Upper lobe of left lung (tissue), 6 donors: ENCODE measurements at regions not wholly inside any gene's neighbourhood (a gene's known extent, or its start where the extent isn't known, plus 50 kb on each side); places are given as distances from the start of the nearest gene placed in this dataset.

Experiments used
- ATAC-seq, 2 donors: fragments of 200-7000 bp; cut with Tn5 transposase; one replicate each; pipeline ENCODE4 v1.9.1; 2022; ENCODE audit warnings: mild to moderate bottlenecking in 2 of 2, moderate library complexity in 2 of 2; ENCODE audit not compliant: low FRiP score in 2 of 2
- DNase-seq, 2 donors: peaks; one replicate each; pipeline ENCODE4 v3.0.0-alpha.2; 2019 to 2020
- H3K27ac ChIP-seq, 4 donors: fragments of 200-600 bp; sonication (generic); one replicate each; pipeline ENCODE4 v1.5.1; 2016 to 2019
- H3K27me3 ChIP-seq, 4 donors: fragments of 200-600 bp; sonication (generic); one replicate each; pipeline ENCODE4 v1.5.1; 2017 to 2019
- H3K36me3 ChIP-seq, 4 donors: fragments of 200-600 bp; sonication (generic); one replicate each; pipeline ENCODE4 v1.5.1; 2016 to 2019
- H3K4me1 ChIP-seq, 4 donors: fragments of 200-600 bp; sonication (generic); one replicate each; pipeline ENCODE4 v1.5.1; 2018 to 2019
- H3K4me3 ChIP-seq, 4 donors: fragments of 200-600 bp; sonication (generic); one replicate each; pipeline ENCODE4 v1.5.1; 2017 to 2019; ENCODE audit warnings: mild to moderate bottlenecking in 2 of 4, moderate library complexity in 1 of 4
- H3K9me3 ChIP-seq, 4 donors: fragments of 200-600 bp; sonication (generic); one replicate each; pipeline ENCODE4 v1.5.1; 2018 to 2019
- EP300 ChIP-seq, 4 donors: sonication (generic); formaldehyde crosslinking; IDR thresholded peaks; one replicate each; pipeline ENCODE4 v1.5.1; 2017; ENCODE audit warnings: antibody characterized with exemption in 4 of 4, control low read depth in 2 of 4
- POLR2A ChIP-seq, 4 donors: fragments of 450-650 bp; IDR thresholded peaks; one replicate each; pipeline ENCODE4 v1.5.1; 2016 to 2017; ENCODE audit warnings: antibody characterized with exemption in 4 of 4, mild to moderate bottlenecking in 2 of 4
- POLR2AphosphoS5 ChIP-seq, 2 donors: sonication (generic); formaldehyde crosslinking; IDR thresholded peaks; one replicate each; pipeline ENCODE4 v1.5.1; 2017; ENCODE audit warnings: antibody characterized with exemption in 2 of 2
- WGBS, 2 donors: methylation state at CpG; one replicate each; pipeline ENCODE4 v1.1.5; 2017 to 2018; 5-methylcytosine and 5-hydroxymethylcytosine counted together
- TF ChIP-seq, protein P1 (sequence below), 6 experiments: fragments of 450-650 bp in 4 of 6; fragments of 200-600 bp in 2 of 6; sonication (generic) in 2 of 6; IDR thresholded peaks; one replicate each; pipeline ENCODE4 v1.5.1; 2016 to 2019; ENCODE audit warnings: antibody characterized with exemption in 6 of 6
- donor health status: DM: no; HTN: no; CAD: no; lungs with moderate emphysema.
- donor health status: DM: no; HTN: yes; CAD: no; lungs with severe emphysema.

DNA sequence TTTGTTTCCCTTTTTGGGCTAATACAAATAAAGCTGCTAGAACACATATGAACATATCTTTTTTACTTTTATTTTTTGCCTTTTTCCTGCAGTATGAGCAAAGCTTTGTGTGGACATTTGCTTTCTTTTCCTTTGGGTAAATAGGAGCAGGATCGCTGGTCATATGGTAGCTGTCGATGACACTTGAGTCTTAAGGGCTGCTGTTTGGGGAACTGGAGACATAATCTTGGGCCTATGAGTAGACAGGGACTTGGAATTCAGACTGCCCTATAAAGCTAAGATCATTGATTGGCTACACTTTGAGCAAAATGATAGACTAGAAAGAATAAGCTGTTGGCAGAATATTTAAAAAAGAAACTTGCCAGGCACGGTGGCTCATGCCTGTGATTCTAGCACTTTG lies 60.9 kb upstream of the ABL1 start:
- Histone ChIP-seq H3K27me3 (no peaks in the 10 kb centered on the region), H3K36me3 (no peaks in the 10 kb centered on the region), H3K4me3 (no peak overlapping the region), H3K9me3 (no peaks in the 10 kb centered on the region), H3K27ac (peak overlapping the region in 1 of 4 donors; percentile 54), H3K4me1 (peaks cover 0 to 16% (median 0%) of the 10 kb centered on the region in 4 donors)
- 51 to 52% methylated on average over 3 of the region's 3 CpGs for WGBS, 2 donors
- peak in 1 of 2 donors; percentile 61 for DNase-seq
- no peak for ATAC-seq
- no peak for TF ChIP-seq POLR2A (IDR thresholded peaks at IDR 0.05)
- TF ChIP-seq EP300 (IDR thresholded peaks at IDR 0.05) = no peak
- TF ChIP-seq, protein P1, sequence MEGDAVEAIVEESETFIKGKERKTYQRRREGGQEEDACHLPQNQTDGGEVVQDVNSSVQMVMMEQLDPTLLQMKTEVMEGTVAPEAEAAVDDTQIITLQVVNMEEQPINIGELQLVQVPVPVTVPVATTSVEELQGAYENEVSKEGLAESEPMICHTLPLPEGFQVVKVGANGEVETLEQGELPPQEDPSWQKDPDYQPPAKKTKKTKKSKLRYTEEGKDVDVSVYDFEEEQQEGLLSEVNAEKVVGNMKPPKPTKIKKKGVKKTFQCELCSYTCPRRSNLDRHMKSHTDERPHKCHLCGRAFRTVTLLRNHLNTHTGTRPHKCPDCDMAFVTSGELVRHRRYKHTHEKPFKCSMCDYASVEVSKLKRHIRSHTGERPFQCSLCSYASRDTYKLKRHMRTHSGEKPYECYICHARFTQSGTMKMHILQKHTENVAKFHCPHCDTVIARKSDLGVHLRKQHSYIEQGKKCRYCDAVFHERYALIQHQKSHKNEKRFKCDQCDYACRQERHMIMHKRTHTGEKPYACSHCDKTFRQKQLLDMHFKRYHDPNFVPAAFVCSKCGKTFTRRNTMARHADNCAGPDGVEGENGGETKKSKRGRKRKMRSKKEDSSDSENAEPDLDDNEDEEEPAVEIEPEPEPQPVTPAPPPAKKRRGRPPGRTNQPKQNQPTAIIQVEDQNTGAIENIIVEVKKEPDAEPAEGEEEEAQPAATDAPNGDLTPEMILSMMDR (IDR thresholded peaks at IDR 0.05) = no peak
- no peak for TF ChIP-seq POLR2AphosphoS5 (IDR thresholded peaks at IDR 0.05)

DNA sequence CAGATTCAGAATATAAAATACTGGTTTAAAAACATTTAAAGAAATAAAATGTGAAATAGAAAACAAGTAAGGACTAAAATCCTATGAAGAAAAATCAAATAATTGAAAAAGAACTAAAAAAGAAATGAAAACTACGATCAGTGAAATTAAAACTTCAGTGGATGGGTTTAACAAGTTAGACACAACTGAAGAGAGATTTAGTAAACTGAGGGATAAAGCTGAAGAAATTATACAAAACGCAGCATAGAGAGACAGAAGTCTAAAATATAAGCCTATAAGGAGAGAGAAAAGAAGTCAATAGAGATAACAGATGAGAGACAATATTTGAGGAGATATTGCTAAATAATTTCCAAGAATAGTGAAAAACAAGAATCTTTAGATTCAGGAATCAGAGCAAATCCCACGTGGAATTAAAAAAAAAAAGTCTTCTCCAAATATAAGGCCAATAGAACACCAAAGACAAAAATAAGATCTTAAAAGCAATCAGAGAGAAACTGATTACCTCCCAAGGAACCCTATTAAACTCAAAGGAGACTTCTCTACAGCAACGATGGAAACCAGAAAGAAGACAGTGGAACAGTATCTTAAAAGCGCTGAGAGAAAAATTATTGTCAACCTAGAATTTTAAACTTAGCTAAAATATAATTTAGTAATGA lies 59.6 kb upstream of the ABL1 start:
- TF ChIP-seq POLR2A (IDR thresholded peaks at IDR 0.05) (no peak), EP300 (IDR thresholded peaks at IDR 0.05) (no peak), POLR2AphosphoS5 (IDR thresholded peaks at IDR 0.05) (no peak)
- TF ChIP-seq, protein P1 (IDR thresholded peaks at IDR 0.05) = no peak
- no peaks in the 10 kb centered on the region for H3K36me3 ChIP-seq
- WGBS, 2 donors = 95 to 96% methylated on average over 5 of the region's 5 CpGs
- H3K27me3 ChIP-seq = no peaks in the 10 kb centered on the region
- no peak overlapping the region for H3K27ac ChIP-seq
- peaks cover 0 to 18% (median 5%) of the 10 kb centered on the region in 4 donors for H3K4me1 ChIP-seq
- no peak for DNase-seq
- no peaks in the 10 kb centered on the region for H3K9me3 ChIP-seq
- H3K4me3 ChIP-seq = no peak overlapping the region
- ATAC-seq = no peak

DNA sequence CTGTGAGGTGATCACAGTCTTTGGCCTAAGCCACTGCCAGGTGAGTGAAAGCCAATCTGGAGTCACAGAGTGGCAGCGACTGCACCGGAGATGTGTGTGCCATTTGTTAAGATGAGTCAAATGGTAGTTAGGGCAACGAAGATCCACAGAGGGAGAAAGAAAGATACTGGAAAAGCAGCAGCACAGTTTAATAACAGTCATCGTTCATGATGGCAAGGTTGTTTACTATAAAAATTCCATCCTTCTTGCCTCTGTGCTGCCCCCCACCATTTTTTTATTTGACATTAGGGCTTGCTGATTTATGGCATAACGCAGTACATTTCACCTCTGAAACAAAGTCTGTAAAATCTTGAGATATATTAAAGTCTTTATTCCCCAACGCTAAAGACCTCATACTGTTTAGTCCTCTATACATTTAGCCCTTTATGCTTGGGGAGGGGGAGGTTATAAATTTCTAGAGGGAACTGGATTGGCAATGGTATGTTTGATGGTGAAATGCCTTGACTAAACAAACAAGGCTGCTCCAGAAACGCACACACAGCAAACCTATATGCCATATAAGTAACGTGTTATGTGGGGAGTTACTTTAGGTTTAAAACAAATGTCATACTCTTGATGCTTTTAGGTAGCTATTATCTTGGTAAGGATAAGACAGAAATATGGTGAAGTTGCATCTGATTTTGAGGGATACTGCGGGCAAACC lies 55.8 kb upstream of the ABL1 start:
- H3K27ac ChIP-seq = peak overlapping the region in 3 of 4 donors; percentile 75 to 79 (median 78)
- H3K4me3 ChIP-seq = no peak overlapping the region
- no peaks in the 10 kb centered on the region for H3K9me3 ChIP-seq
- H3K27me3 ChIP-seq = no peaks in the 10 kb centered on the region
- H3K4me1 ChIP-seq = peaks cover 0 to 38% (median 12%) of the 10 kb centered on the region in 4 donors
- H3K36me3 ChIP-seq = no peaks in the 10 kb centered on the region
- 80 to 85% methylated on average over 9 of the region's 9 CpGs for WGBS, 2 donors
- TF ChIP-seq, protein P1 (IDR thresholded peaks at IDR 0.05) = no peak
- TF ChIP-seq EP300 (IDR thresholded peaks at IDR 0.05) (no peak), POLR2A (IDR thresholded peaks at IDR 0.05) (no peak), POLR2AphosphoS5 (IDR thresholded peaks at IDR 0.05) (no peak)
- no peak for DNase-seq
- ATAC-seq = no peak

DNA sequence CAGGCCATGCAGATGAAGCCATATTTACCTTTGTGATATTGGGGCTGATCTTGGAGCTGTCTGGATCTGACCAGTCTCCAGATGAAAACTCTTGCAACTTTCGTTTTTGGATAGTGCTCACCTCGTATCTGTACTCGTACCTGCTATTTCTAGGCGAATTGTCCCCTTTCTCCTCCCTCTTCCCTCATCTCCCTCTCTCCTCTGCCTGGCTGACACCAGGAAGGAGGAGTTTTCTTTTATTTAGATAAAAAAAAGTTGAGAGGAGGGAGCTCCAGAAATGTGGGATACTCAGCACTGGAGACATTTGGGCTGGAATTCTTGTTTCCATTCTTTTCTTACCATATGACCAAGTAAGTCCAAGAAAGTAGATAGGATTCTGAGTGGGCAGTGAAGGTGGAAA lies 54.6 kb upstream of the ABL1 start:
- Histone ChIP-seq H3K9me3 (no peaks in the 10 kb centered on the region), H3K27me3 (no peaks in the 10 kb centered on the region), H3K27ac (peak overlapping the region; percentile 52 to 79 (median 76)), H3K4me1 (peaks cover 0 to 29% (median 12%) of the 10 kb centered on the region in 4 donors), H3K4me3 (peak overlapping the region in 2 of 4 donors; percentile 5 to 33), H3K36me3 (no peaks in the 10 kb centered on the region)
- ATAC-seq (peak in 1 of 2 donors; percentile 45), DNase-seq (no peak)
- TF ChIP-seq POLR2A (IDR thresholded peaks at IDR 0.05) (no peak), EP300 (IDR thresholded peaks at IDR 0.05) (no peak), POLR2AphosphoS5 (IDR thresholded peaks at IDR 0.05) (no peak)
- TF ChIP-seq, protein P1 (IDR thresholded peaks at IDR 0.05) = no peak
- WGBS, 2 donors = 63 to 65% methylated on average over 4 of the region's 4 CpGs
